ENCODE measurements at regions not wholly inside any gene's neighbourhood (a gene's known extent, or its start where the extent isn't known, plus 50 kb on each side); places are given as distances from the start of the nearest gene placed in this dataset.
A peak's percentile ranks its signal among the peaks of the same experiment; 100 is the strongest.

- TF ChIP-seq ARID5B (CRISPR knock-in tag; IDR thresholded peaks at IDR 0.05): peak; percentile 99
- no peak for TF ChIP-seq ONECUT2 (CRISPR knock-in tag; IDR thresholded peaks at IDR 0.05)
- TF ChIP-seq ZNF564 (CRISPR knock-in tag; IDR thresholded peaks at IDR 0.05): 0 out of 2 replicates have a peak, but pooled peaks have one; percentile 24
- no peak for TF ChIP-seq E2F5 (CRISPR knock-in tag; conservative IDR thresholded peaks at IDR 0.05)
- TF ChIP-seq, protein P1, sequence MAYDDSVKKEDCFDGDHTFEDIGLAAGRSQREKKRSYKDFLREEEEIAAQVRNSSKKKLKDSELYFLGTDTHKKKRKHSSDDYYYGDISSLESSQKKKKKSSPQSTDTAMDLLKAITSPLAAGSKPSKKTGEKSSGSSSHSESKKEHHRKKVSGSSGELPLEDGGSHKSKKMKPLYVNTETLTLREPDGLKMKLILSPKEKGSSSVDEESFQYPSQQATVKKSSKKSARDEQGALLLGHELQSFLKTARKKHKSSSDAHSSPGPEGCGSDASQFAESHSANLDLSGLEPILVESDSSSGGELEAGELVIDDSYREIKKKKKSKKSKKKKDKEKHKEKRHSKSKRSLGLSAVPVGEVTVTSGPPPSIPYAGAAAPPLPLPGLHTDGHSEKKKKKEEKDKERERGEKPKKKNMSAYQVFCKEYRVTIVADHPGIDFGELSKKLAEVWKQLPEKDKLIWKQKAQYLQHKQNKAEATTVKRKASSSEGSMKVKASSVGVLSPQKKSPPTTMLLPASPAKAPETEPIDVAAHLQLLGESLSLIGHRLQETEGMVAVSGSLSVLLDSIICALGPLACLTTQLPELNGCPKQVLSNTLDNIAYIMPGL (CRISPR knock-in tag; IDR thresholded peaks at IDR 0.05; ENCODE audit: borderline replicate concordance in 1 of 2, low read depth in 1 of 2): peak in 1 of 2 experiments; percentile 54; a peak in 1 of 4 replicates
- TF ChIP-seq ZNF605 (CRISPR knock-in tag; IDR thresholded peaks at IDR 0.05): no peak
- peak; percentile 49; the same call in 1 of the 2 replicates for TF ChIP-seq JUN (CRISPR knock-in tag; IDR thresholded peaks at IDR 0.05)
- no peak for TF ChIP-seq ZNF280B (CRISPR knock-in tag; IDR thresholded peaks at IDR 0.05; ENCODE audit: borderline replicate concordance)
- TF ChIP-seq NCOA5 (CRISPR knock-in tag; IDR thresholded peaks at IDR 0.05): no peak
- no peak for TF ChIP-seq ZBTB44 (CRISPR knock-in tag; IDR thresholded peaks at IDR 0.05)
- TF ChIP-seq NCOR1 (IDR thresholded peaks at IDR 0.05; ENCODE audit: borderline replicate concordance, low read length): peak; percentile 96
- peak; percentile 59; the same call in 1 of the 2 replicates for TF ChIP-seq TFAP4 (IDR thresholded peaks at IDR 0.05; ENCODE audit: borderline replicate concordance, low read depth)
- TF ChIP-seq ZNF615 (CRISPR knock-in tag; IDR thresholded peaks at IDR 0.05; ENCODE audit: borderline replicate concordance): peak; percentile 62; the same call in 1 of the 2 replicates
- TF ChIP-seq, protein P2, sequence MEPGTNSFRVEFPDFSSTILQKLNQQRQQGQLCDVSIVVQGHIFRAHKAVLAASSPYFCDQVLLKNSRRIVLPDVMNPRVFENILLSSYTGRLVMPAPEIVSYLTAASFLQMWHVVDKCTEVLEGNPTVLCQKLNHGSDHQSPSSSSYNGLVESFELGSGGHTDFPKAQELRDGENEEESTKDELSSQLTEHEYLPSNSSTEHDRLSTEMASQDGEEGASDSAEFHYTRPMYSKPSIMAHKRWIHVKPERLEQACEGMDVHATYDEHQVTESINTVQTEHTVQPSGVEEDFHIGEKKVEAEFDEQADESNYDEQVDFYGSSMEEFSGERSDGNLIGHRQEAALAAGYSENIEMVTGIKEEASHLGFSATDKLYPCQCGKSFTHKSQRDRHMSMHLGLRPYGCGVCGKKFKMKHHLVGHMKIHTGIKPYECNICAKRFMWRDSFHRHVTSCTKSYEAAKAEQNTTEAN (CRISPR knock-in tag; conservative IDR thresholded peaks at IDR 0.05): no peak; the same call in 1 of the 2 replicates
- TF ChIP-seq PHF8 (CRISPR knock-in tag; IDR thresholded peaks at IDR 0.05): no peak; the same call in 1 of the 2 replicates
Observed at GRCh38 chr12:118714500-118714899, 266.8 kb upstream of the SRRM4 start (continued).
